Skeletal muscle satellite cell (primary cell): ENCODE measurements at regions not wholly inside any gene's neighbourhood (a gene's known extent, or its start where the extent isn't known, plus 50 kb on each side); places are given as distances from the start of the nearest gene placed in this dataset.

Experiments used
- H3K27me3 ChIP-seq: 2 replicates; pipeline ENCODE4 v1.7.0; 2013; ENCODE audit warnings: low read length; ENCODE audit not compliant: control insufficient read depth, insufficient read depth
- H3K36me3 ChIP-seq: 2 replicates; pipeline ENCODE4 v1.7.0; 2013; ENCODE audit warnings: mild to moderate bottlenecking, control low read depth, low read length; ENCODE audit not compliant: insufficient read depth
- H3K4me1 ChIP-seq: 2 replicates; pipeline ENCODE4 v1.7.0; 2013; ENCODE audit warnings: low read length; ENCODE audit not compliant: control insufficient read depth, insufficient read depth
- H3K4me2 ChIP-seq: 2 replicates; pipeline ENCODE4 v1.7.0; 2013; ENCODE audit warnings: mild to moderate bottlenecking, low read length
- H3K4me3 ChIP-seq: 2 replicates; pipeline ENCODE4 v1.7.0; 2013; ENCODE audit warnings: low read length
- H3K9ac ChIP-seq: 2 replicates; pipeline ENCODE4 v1.7.0; 2013; ENCODE audit warnings: mild to moderate bottlenecking, low read depth, low read length, moderate library complexity
- H3K9me3 ChIP-seq: replicated peaks from 2 replicates; pipeline ENCODE4 v1.7.0; 2013; ENCODE audit warnings: mild to moderate bottlenecking, control low read depth, low read length

DNA sequence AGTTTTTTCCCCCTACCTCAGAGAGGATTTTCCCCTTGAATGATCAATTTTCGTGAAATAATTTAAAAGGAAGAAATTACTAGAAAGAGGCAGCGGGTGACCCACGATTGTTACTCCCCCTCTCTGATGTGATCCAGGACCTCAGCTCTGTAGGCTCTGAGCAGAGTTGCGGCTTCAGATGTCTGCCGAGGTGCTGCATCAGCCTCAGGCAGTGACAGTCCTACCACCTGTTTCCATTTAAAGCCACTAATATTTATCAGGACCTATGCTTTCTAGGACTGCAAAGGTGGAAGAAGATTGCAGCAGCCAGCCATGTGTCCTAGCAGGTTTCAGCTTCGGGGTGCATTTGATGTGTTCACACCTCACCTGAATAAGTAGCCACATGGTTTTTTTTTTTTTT is 294.8 kb upstream of the C2CD4B start:
- no peaks in the 10 kb centered on the region for H3K36me3 ChIP-seq
- no peaks in the 10 kb centered on the region for H3K9me3 ChIP-seq
- H3K4me1 ChIP-seq = peaks cover 36% of the 10 kb centered on the region
- H3K4me2 ChIP-seq = no peak overlapping the region
- no peak overlapping the region for H3K9ac ChIP-seq
- H3K4me3 ChIP-seq = no peak overlapping the region
- H3K27me3 ChIP-seq = no peaks in the 10 kb centered on the region

DNA sequence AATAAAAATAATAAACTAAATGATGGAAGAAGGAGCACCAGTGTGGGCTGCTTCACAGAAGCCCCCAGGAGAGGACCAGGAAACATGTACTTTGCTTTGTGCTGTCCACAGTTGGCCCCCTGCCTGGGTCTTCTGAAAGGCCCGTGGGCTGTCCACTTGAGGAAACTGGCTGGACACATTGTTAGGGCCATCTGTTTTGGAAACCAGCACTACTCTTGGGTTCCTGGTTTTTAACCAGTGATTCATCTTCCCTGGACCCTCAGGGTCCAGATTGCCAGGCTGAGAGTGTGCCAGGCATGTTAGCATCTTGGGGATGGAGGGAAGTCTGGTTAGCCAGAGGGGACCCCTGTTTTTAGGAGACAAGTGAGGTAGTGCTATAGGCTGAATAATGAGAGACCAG is 297.2 kb upstream of the C2CD4B start:
- peaks cover 40% of the 10 kb centered on the region for H3K4me1 ChIP-seq
- no peaks in the 10 kb centered on the region for H3K9me3 ChIP-seq
- H3K4me2 ChIP-seq = peak overlapping the region; percentile 60
- H3K4me3 ChIP-seq = no peak overlapping the region
- no peaks in the 10 kb centered on the region for H3K27me3 ChIP-seq
- H3K9ac ChIP-seq = peak overlapping the region; percentile 3
- no peaks in the 10 kb centered on the region for H3K36me3 ChIP-seq

DNA sequence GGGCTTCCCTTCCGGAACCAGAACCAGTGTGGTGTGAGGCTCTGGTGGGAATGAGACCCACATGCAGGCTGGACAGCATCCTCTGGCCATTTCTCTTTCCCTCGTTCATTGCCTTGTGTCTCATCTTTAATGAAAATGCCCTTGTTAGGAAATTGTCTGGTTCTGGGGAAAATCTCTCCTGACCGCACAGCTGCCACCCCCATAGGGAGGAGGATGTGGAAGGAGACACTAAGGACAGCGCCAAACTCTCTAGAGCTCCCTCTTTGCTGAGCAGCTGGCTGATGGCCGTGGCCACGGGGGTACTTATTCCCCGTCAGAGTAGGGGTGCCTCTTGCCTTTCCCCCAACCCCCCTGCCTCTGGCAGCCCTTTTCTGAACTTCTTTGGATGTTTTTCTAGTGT is 297.6 kb upstream of the C2CD4B start:
- Histone ChIP-seq H3K4me2 (peak overlapping the region; percentile 60), H3K36me3 (no peaks in the 10 kb centered on the region), H3K4me1 (peaks cover 40% of the 10 kb centered on the region), H3K4me3 (no peak overlapping the region), H3K27me3 (no peaks in the 10 kb centered on the region), H3K9me3 (no peaks in the 10 kb centered on the region), H3K9ac (peak overlapping the region; percentile 9)

DNA sequence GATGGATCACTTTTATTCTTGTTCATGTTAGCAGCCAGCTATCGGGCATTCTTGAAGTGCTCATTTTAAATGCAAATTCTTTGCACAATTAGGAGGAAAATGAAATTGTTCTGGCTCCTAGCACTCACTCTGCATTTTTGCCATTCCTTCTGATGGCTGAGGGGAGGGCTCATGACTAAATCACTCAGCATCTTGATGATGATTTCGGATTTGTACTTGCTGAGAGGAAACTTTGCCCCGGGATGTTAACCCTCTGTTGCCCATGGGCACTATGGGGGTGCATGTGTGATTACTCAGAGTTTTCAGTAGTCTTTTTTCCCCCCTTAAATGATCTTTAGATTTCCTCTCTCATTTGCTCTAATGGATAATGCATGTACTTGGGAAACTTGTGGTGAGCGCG is 299.6 kb upstream of the C2CD4B start:
- H3K4me3 ChIP-seq = peak overlapping the region; percentile 52
- H3K36me3 ChIP-seq = no peaks in the 10 kb centered on the region
- H3K9ac ChIP-seq = peak overlapping the region; percentile 65
- H3K9me3 ChIP-seq = no peaks in the 10 kb centered on the region
- H3K27me3 ChIP-seq = no peaks in the 10 kb centered on the region
- H3K4me2 ChIP-seq = peak overlapping the region; percentile 79
- peaks cover 50% of the 10 kb centered on the region for H3K4me1 ChIP-seq

DNA sequence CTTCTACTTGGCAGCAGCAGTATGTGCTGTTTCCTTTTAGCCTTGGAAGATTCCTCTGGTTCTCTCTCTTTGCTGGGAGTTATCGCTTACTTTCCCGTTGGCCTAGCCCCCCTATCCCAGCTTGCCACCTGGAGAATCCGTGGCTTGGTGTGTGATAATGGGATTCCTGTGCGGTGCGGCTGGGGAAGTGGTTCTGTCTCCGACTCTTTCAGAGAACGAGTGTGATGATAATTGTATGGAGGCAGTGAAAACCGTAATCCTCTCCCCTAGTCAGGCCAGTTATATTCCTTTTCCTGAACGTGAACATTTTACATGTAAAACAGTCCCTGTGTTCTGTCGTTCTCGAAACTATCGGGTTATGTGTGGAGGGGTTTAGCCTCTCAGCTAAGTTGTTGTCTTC is 300.1 kb upstream of the C2CD4B start:
- Histone ChIP-seq H3K4me3 (peak overlapping the region; percentile 52), H3K27me3 (no peaks in the 10 kb centered on the region), H3K9ac (peak overlapping the region; percentile 65), H3K4me1 (peaks cover 55% of the 10 kb centered on the region), H3K9me3 (no peaks in the 10 kb centered on the region), H3K36me3 (no peaks in the 10 kb centered on the region), H3K4me2 (peak overlapping the region; percentile 79)

DNA sequence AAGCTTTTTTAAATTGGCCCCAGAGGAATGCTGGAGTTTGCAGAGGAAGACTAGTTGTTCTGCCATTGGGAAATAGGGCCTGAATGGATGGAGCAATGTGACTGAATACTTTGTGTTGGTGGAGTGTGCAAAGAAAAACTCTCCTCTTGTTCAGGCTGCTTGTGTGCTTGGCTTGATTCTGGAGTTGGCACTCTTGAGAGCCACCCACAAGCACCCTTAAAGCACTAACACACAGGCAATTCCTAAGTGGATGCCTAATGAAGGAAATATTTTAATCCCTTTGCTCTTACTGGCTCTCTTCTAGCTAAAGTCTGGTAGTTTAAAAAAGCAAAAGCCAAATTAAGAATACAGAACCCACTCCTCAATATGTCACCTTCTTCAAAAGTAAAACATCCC is 304.4 kb upstream of the C2CD4B start:
- Histone ChIP-seq H3K27me3 (no peaks in the 10 kb centered on the region), H3K9me3 (no peaks in the 10 kb centered on the region), H3K4me1 (peaks cover 72% of the 10 kb centered on the region), H3K9ac (no peak overlapping the region), H3K4me2 (peak overlapping the region; percentile 57), H3K4me3 (no peak overlapping the region), H3K36me3 (no peaks in the 10 kb centered on the region)

DNA sequence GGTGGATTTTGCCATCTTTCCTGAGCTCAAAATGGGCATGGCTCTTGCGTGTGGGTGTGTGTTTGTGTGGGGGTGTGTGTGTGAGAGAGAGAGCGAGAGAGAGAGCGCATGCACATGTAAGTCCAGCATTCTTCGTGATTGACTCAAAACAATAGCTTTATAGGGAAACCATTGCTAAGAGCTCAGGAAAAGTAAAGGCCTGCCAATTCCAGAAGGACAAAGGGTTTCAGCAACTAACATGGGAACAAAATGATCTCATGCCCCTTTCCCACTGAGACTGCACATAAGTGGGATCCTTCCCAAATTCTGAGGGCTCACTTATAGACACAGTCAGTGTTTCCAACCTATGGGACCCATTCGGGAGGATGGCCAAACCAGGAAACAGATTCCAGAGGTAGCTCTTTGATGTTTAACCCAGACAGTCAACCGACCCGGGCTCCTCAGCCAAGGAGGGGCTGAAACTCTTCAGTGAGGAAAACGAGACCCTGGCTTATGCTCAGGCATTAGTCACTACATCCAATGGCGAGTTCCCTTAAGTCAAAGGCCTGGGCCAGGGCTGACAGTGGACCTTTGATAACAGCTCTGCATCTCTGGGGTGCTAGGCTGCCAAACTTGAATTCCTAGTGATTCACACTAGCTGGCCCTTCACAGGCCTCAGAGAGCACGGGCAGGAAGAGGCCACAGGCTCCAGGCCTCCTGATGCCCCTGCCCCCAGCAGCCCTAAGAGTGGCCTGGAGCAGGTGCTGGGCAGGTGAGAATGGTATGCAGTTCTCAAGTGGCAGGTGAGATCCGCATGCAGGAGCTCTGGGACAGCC is 305.0 kb upstream of the C2CD4B start:
- H3K9me3 ChIP-seq = no peaks in the 10 kb centered on the region
- peak overlapping the region; percentile 49 for H3K9ac ChIP-seq
- peak overlapping the region; percentile 57 for H3K4me2 ChIP-seq
- peak overlapping the region; percentile 2 for H3K4me3 ChIP-seq
- H3K4me1 ChIP-seq = peaks cover 73% of the 10 kb centered on the region
- no peaks in the 10 kb centered on the region for H3K27me3 ChIP-seq
- no peaks in the 10 kb centered on the region for H3K36me3 ChIP-seq

DNA sequence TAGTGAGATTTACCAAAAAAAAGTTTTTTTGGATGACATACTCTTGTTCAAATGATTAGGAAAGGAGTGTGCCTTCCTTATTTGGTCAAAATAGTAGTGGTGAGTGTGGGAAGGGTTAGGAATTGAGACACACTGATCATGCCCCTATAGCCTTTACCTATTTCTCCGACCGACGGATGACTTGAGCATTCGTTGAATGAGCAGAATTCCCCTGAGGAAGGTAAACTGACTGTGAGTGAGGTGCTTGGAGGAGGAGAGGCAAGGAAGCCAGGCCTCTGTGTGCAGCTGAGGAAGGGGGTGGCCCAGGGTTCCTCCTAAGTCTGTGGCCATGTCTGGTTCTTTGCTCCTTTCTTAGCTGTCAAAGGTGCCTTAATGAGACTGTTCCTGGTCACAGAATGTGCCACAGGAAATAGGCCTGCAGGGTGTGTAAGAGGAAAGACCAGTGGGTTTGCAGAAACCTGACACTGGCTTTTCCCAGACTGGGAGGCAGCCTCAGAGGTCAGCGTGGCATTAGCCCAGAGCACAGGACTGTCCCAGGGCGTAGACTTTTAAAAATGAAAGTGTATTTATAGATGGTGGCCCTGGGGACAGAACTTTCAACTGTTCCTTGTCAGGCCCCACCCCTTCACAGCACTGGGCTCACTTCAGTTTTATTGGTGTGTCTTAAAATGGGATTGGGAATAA is 307.7 kb upstream of the C2CD4B start:
- peaks cover 58% of the 10 kb centered on the region for H3K4me1 ChIP-seq
- H3K9me3 ChIP-seq = no peaks in the 10 kb centered on the region
- H3K36me3 ChIP-seq = no peaks in the 10 kb centered on the region

DNA sequence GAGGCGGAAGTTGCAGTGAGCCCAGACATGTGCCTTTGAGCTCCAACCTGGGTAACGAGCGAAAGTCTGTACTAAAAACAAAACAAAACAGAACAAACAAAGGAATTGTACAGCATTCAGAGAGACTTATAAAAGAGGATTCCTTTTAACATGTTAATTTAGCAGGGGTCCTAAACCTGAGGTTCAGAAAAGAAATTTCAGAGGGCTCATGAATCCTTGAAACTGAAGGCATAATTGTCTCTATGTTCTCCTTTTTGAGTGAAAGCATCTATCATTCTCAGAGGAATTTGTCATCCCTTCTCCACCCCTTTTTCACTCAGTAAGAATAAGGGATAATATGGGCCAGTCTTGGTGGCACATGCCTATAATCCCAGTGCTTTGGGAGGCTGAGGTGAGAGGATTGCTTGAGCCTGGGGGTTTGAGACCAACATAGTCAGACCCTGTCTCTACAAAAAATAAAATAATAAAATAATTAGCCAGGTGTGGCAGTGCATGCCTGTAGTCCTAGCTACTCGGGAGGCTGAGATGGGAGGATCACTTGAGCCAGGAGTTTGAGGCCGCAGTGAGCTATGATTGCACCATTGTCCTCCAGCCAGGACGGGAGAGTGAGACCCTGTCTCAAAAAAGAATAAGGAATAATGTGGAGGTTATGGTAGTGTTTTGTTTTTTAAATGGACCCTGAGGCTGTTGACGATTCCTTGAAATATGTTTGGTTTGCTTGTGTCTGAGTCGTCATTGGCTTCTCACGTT is 309.1 kb upstream of the C2CD4B start:
- Histone ChIP-seq H3K4me1 (peaks cover 53% of the 10 kb centered on the region), H3K9ac (no peak overlapping the region), H3K36me3 (no peaks in the 10 kb centered on the region), H3K4me3 (no peak overlapping the region), H3K9me3 (no peaks in the 10 kb centered on the region), H3K4me2 (no peak overlapping the region), H3K27me3 (no peaks in the 10 kb centered on the region)

More for the DNA sequence above, 307.7 kb upstream of the C2CD4B start:
- H3K27me3 ChIP-seq = no peaks in the 10 kb centered on the region
- peak overlapping the region; percentile 23 for H3K4me3 ChIP-seq
- H3K9ac ChIP-seq = peak overlapping the region; percentile 11
- peak overlapping the region; percentile 62 for H3K4me2 ChIP-seq

DNA sequence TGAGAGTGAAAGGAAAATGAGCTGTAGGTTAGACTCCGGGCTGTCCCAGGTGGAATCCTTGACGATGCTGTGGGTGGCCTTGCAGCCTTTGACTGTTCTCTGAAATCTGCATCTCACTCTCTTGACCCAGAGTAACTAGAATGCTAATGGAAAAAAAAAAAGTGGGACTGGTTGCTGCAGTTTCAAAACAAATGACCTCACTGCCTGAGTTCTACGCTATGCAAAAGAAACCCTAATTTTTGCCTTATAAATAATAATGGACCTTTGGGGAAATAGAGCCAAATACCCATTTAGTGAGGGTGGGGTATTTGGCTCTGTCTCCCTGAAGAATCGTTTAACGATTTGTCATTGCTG is 309.7 kb upstream of the C2CD4B start:
- Histone ChIP-seq H3K4me3 (no peak overlapping the region), H3K4me2 (no peak overlapping the region), H3K4me1 (peaks cover 47% of the 10 kb centered on the region), H3K36me3 (no peaks in the 10 kb centered on the region), H3K9me3 (no peaks in the 10 kb centered on the region), H3K27me3 (no peaks in the 10 kb centered on the region), H3K9ac (no peak overlapping the region)

DNA sequence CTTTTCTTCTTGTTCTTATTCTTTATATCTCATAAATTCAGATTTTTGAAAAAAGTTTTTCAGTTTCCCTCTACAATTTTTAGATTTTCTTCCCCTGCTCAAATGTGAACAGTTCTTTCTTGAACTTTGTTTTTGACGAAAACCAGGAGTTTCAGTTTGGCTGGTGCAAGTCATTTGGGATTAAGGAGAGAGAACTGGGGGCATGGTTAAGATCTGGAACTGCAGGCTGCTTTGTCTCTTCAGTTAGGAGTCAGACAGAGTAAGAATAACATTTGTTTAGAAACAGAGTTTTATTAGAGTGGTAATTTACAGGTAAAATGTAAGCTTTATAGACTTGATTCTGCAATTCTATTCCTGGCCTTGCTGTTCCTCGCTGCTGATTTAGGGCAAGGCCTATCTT is 310.5 kb upstream of the C2CD4B start:
- Histone ChIP-seq H3K4me2 (no peak overlapping the region), H3K9ac (no peak overlapping the region), H3K4me1 (peaks cover 39% of the 10 kb centered on the region), H3K4me3 (no peak overlapping the region), H3K9me3 (no peaks in the 10 kb centered on the region), H3K36me3 (no peaks in the 10 kb centered on the region), H3K27me3 (no peaks in the 10 kb centered on the region)
